RWPE1 (cell line): ENCODE measurements at regions not wholly inside any gene's neighbourhood (a gene's known extent, or its start where the extent isn't known, plus 50 kb on each side); places are given as distances from the start of the nearest gene placed in this dataset.

Experiments used
- CTCF ChIA-PET: fragments of 350-600 bp; sonication (Branson Sonifier 250); formaldehyde crosslinking; extraction: SDS; loops from one replicate; lab custom pipeline; 2021; lab: Yijun Ruan, JAX
- POLR2A ChIA-PET: fragments of 400-600 bp; formaldehyde crosslinking; extraction: SDS; loops from one replicate; lab custom pipeline; 2020; ENCODE audit warnings: antibody characterized with exemption; ENCODE audit not compliant: low non-redundant PET; lab: Yijun Ruan, JAX
- DNase-seq: peaks from one replicate; pipeline ENCODE4 v3.0.0; 2012; ENCODE audit warnings: low spot score
- H3K27ac ChIP-seq: fragments of 450-650 bp; 2 replicates; pipeline ENCODE4 v1.5.1; 2017
- TF ChIP-seq, protein P1 (sequence below): fragments of 450-650 bp; conservative IDR thresholded peaks from 2 replicates; pipeline ENCODE4 v1.5.1; 2017; ENCODE audit warnings: low read depth, mild to moderate bottlenecking

DNA sequence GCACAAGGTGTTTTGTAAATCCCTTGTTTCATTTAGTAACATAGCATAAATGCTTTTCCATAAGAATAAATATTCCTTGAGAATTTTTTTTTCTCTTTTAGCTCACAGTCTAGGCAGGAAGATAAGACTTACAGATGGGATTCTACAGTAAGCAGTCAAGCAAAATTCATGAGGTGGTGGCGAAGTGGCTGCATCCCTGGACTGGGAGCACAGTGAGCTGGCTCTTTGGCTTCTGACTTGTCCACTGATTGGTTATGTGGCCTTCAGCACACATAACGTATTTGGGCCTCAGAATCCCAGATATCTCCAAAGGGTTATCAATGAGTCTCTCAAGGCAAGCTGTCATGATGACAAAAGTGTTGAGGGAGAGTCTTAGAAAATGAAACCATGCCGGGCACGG lies 99.8 kb downstream of the EBNA1BP2 start:
- H3K27ac ChIP-seq, result peak overlapping the region; percentile 39
- TF ChIP-seq, protein P1, sequence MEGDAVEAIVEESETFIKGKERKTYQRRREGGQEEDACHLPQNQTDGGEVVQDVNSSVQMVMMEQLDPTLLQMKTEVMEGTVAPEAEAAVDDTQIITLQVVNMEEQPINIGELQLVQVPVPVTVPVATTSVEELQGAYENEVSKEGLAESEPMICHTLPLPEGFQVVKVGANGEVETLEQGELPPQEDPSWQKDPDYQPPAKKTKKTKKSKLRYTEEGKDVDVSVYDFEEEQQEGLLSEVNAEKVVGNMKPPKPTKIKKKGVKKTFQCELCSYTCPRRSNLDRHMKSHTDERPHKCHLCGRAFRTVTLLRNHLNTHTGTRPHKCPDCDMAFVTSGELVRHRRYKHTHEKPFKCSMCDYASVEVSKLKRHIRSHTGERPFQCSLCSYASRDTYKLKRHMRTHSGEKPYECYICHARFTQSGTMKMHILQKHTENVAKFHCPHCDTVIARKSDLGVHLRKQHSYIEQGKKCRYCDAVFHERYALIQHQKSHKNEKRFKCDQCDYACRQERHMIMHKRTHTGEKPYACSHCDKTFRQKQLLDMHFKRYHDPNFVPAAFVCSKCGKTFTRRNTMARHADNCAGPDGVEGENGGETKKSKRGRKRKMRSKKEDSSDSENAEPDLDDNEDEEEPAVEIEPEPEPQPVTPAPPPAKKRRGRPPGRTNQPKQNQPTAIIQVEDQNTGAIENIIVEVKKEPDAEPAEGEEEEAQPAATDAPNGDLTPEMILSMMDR, result no peak
- ChIA-PET CTCF (interaction anchor here (0.6 to 4.9 kb wide), 4 partner anchors 49 to 342 kb away, joined by 3 to 90 read pairs (median 24); no protein-coding TSS in a partner anchor), POLR2A (interaction anchor here (0.7 kb wide), 1 partner anchor 24 kb away, joined by 3 read pairs; no protein-coding TSS in a partner anchor)
- DNase-seq, result no peak

DNA sequence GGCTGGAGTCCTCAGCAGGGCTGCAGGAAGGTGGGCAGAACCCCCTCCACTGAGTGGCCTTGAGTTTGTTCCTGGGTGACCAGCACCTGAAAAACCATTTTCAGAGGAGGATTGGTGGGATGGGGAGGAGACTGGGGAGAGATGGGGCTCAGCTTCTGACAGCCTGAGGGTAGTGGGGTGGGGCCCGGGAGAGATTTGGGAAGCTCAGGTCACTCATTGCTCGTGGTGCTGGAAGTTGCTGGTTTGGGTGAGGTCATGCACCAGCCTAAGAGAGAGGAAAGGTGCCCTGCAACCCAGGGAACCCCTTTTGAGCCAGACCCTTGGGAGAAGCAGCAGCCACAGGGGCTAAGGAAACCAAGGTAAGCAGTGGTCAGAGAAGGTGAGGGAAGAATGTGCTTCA lies 100.8 kb downstream of the EBNA1BP2 start:
- TF ChIP-seq, protein P1, result no peak
- no peak for DNase-seq
- POLR2A ChIA-PET, result no interaction called here
- CTCF ChIA-PET, result interaction anchor here (0.5 to 4.9 kb wide), 5 partner anchors 104 to 288 kb away, joined by 3 to 43 read pairs (median 5); no protein-coding TSS in a partner anchor
- H3K27ac ChIP-seq, result peak overlapping the region; percentile 7; the same call in 1 of the 2 replicates

DNA sequence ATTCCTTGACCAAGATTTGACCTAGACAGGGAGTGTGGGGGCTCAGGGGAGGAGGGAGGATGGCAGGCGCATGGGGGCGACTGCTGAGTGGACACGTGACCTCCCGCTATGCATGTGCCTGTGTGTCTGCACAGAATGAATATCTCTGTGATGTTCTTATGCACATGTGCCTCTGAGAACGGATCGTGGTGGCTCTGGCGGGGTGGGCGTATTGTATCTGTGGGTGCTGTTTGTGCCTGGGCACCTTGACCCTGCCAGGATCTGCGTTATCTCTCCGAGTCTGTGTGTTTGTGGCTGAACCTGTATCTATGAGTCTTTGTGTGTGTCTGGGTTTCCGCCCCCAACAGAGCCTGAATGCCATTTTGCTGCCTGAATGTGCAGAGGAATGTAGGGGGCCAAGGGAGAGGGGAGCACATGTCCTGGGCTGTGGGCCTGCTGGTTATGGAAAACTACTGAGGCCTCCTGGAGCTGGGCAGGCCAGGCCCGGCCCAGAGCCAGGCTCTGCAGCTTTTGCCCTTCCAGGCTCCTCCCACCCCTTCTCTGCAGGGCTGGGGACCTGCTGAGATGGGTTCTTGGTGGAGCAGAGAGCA lies 102.5 kb downstream of the EBNA1BP2 start:
- ChIA-PET CTCF (no interaction called here), POLR2A (no interaction called here)
- no peak for DNase-seq
- no peak overlapping the region for H3K27ac ChIP-seq
- TF ChIP-seq, protein P1, result no peak

DNA sequence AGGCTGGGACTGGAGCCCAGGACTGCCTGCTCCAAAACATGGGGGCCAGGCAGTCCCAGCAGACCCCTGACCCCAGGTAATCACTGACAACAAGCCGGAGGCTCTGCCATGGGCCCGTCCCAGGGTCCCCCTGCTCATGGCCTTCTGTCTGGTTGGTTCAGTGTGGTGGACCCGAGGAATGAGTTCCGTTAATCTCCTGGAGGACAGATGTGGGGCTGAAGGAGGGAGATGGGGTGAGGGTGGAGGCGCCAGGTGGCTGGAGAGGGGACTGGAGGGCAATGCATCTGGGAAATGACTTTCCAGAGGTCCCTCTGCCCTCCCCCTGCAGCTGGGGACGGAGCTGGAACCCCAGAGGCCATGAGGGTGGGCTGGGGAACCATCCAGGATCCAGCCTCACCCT lies 103.2 kb downstream of the EBNA1BP2 start:
- ChIA-PET POLR2A (no interaction called here), CTCF (no interaction called here)
- no peak overlapping the region for H3K27ac ChIP-seq
- no peak for DNase-seq
- TF ChIP-seq, protein P1, result no peak

DNA sequence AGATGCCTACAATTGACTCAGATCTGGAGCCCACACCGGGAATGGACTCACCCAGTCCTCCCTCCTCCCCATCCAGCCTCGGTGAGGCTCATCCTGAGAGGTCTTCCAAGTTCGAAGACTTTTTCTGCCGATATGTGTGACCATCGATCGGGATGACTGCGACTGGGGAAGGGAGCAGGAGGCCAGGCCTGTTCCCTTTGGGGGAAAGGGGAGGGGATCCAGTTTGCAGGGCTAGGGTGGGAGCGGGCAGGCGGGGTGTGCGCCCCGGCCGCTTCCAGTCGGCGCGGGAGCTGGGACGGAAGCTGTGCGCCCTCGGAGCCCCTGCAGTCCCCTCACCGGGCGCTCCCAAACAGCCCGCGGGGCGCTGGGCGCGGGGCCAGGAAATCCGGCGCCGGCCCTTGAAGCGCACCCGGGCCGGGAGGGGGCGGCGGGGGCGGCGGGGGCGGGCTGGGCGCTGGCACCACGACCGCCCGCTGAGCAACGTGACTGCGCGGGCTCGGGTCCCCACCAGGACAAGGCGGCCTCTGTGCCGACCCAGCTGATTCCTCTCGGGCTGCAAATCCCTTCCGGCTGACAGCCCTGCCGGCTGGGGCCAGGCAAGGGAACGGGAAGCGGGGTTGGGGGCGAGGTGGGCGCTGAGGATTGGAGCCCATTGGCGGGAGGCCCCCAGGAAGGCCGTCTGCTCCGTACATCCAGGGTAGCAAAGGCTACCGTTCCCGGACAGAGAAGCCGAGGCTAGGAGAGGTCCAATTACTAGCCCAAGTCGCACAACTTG lies 103.9 kb downstream of the EBNA1BP2 start:
- peak overlapping the region; percentile 22; the same call in 1 of the 2 replicates for H3K27ac ChIP-seq
- no peak for DNase-seq
- TF ChIP-seq, protein P1, result no peak
- ChIA-PET POLR2A (no interaction called here), CTCF (no interaction called here)

DNA sequence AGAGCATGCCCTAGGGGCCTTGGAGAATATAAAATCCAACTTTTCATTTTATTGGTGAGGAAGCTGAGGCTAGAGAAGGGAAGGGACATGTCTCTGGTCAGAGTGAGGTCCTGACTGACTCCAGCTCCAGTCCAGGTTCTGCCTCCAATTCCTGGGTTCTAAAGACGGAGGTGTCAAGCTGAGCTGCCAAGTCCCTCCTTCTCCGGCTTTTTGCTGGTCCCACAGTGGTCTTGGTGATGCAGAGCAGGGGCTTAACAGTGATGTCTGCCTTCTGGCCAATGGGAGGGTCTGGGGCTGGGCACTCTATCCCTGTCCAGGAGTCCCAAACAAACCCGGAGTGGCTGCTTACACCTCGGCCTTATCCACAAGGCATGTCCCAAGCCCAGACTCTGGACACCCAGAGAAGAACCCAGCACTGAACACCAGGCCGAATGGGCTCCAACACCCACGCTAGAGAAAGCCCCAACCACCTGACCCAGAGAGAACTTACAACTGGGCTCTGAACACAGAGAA lies 104.8 kb downstream of the EBNA1BP2 start:
- ChIA-PET CTCF (interaction anchor here (0.6 to 0.9 kb wide), 2 partner anchors 22 to 121 kb away, joined by 4 read pairs; no protein-coding TSS in a partner anchor), POLR2A (no interaction called here)
- DNase-seq, result no peak
- TF ChIP-seq, protein P1, result no peak
- H3K27ac ChIP-seq, result no peak overlapping the region
